ENCODE measurements at regions not wholly inside any gene's neighbourhood (a gene's known extent, or its start where the extent isn't known, plus 50 kb on each side); places are given as distances from the start of the nearest gene placed in this dataset.

DNA sequence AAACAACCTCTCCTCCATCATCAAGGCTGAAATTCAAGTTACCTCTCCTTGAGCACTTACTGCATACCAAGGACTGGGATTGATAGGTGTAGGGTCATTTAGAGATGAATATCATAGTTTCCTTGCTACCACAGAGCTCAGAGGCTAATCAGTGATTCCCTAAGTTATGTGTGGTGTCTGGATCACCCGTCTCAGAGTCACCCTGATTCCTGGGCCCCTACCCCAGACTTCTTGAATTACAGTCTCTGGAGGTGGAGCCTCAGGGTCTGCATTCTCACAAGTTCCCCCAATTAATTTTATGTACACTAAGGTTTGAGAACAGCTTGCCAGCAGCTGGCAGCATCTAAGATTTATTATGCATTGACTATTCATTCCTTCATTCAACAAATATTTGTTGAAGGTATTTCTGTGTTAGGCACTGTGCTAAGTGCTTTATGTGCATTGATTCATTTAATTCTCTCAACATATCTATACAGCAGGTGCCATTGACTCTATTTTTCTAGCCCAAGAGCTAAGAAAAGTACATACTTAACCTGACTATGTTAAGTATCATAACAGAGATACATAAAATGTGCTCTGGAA, 182.9 kb upstream of the FGGY start:
- Histone ChIP-seq H3K9me3 (ENCODE audit: low read depth, low read length) (no peaks in the 10 kb centered on the region), H3K4me2 (ENCODE audit: insufficient read depth, low read length) (no peak overlapping the region), H3K79me2 (ENCODE audit: insufficient read depth, low read length) (no peaks in the 10 kb centered on the region), H3K4me3 (ENCODE audit: insufficient read depth, low read length) (no peak overlapping the region), H4K20me1 (ENCODE audit: insufficient read depth, low read length) (no peaks in the 10 kb centered on the region), H2AFZ (ENCODE audit: low read length) (no peak overlapping the region), H3K27me3 (ENCODE audit: insufficient read depth, low read length) (no peaks in the 10 kb centered on the region), H3K27ac (ENCODE audit: low read depth, low read length) (no peak overlapping the region), H3K4me1 (ENCODE audit: insufficient read depth, low read length) (peaks cover 13% of the 10 kb centered on the region), H3K36me3 (ENCODE audit: insufficient read depth, low read length) (no peaks in the 10 kb centered on the region)
- DNase-seq (ENCODE audit: insufficient read length, low spot score, missing footprints): no peak
- TF ChIP-seq, protein P1, sequence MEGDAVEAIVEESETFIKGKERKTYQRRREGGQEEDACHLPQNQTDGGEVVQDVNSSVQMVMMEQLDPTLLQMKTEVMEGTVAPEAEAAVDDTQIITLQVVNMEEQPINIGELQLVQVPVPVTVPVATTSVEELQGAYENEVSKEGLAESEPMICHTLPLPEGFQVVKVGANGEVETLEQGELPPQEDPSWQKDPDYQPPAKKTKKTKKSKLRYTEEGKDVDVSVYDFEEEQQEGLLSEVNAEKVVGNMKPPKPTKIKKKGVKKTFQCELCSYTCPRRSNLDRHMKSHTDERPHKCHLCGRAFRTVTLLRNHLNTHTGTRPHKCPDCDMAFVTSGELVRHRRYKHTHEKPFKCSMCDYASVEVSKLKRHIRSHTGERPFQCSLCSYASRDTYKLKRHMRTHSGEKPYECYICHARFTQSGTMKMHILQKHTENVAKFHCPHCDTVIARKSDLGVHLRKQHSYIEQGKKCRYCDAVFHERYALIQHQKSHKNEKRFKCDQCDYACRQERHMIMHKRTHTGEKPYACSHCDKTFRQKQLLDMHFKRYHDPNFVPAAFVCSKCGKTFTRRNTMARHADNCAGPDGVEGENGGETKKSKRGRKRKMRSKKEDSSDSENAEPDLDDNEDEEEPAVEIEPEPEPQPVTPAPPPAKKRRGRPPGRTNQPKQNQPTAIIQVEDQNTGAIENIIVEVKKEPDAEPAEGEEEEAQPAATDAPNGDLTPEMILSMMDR (IDR thresholded peaks at IDR 0.05; ENCODE audit: extremely low read depth, low read depth, low read length): no peak

DNA sequence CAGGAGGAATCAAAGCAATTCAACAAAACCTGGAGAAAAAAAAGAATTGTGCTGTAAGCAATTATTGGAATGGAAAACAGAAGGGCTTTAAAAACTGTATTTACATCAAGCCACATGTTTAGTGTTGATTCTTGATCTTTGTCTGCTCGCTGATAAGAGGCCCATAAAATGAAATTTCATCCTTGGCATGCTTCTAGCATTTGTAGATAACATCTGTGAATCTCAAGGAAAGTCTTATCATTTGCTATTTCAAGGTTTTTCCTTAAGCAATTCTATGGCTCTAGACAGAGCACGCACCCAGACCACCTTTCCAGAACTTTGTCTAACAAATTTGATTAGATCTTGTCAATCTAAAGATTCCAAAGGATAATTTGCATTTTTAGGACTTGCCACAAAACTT, 181.0 kb upstream of the FGGY start:
- Histone ChIP-seq H4K20me1 (ENCODE audit: insufficient read depth, low read length) (no peaks in the 10 kb centered on the region), H3K27me3 (ENCODE audit: insufficient read depth, low read length) (no peaks in the 10 kb centered on the region), H3K36me3 (ENCODE audit: insufficient read depth, low read length) (no peaks in the 10 kb centered on the region), H3K27ac (ENCODE audit: low read depth, low read length) (no peak overlapping the region), H3K4me2 (ENCODE audit: insufficient read depth, low read length) (no peak overlapping the region), H3K9me3 (ENCODE audit: low read depth, low read length) (no peaks in the 10 kb centered on the region), H3K4me3 (ENCODE audit: insufficient read depth, low read length) (no peak overlapping the region), H2AFZ (ENCODE audit: low read length) (no peak overlapping the region), H3K4me1 (ENCODE audit: insufficient read depth, low read length) (peaks cover 13% of the 10 kb centered on the region), H3K79me2 (ENCODE audit: insufficient read depth, low read length) (no peaks in the 10 kb centered on the region)
- DNase-seq (ENCODE audit: insufficient read length, low spot score, missing footprints): no peak
- TF ChIP-seq, protein P1 (IDR thresholded peaks at IDR 0.05; ENCODE audit: extremely low read depth, low read depth, low read length): no peak

DNA sequence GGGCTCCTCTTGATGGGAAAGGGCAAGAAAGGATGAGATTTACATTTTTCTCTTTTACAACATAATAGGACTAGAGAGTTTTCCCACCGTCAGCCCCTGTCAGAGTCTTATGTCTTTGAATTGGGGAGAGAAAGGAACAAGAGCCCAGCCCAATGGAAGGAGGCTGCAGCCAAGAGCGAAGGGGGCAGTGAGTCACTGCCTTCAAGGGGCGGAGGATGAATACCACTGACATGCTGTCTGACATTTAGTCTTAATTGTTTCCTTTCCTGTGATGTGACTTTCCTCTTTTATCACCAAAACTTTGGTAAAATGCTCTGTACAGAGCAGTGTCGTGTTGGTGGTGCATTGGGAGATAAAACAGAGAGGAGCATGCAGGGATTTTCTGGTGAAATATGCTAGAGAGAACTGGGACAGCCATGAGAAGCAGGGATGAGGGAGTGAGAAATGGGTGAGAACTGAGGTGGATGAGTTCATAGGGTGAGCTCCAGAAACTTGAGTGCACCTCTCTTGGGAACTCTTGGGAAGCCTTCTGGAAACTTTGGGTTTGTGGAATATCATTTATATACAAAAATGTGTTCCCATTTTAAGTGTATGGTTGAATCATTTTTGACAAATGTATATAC, 179.9 kb upstream of the FGGY start:
- peaks cover 13% of the 10 kb centered on the region for H3K4me1 ChIP-seq (ENCODE audit: insufficient read depth, low read length)
- no peaks in the 10 kb centered on the region for H3K36me3 ChIP-seq (ENCODE audit: insufficient read depth, low read length)
- peak overlapping the region; percentile 15 for H3K4me3 ChIP-seq (ENCODE audit: insufficient read depth, low read length)
- no peaks in the 10 kb centered on the region for H3K9me3 ChIP-seq (ENCODE audit: low read depth, low read length)
- no peaks in the 10 kb centered on the region for H4K20me1 ChIP-seq (ENCODE audit: insufficient read depth, low read length)
- H3K79me2 ChIP-seq (ENCODE audit: insufficient read depth, low read length): no peaks in the 10 kb centered on the region
- peak overlapping the region; percentile 37 for H3K27ac ChIP-seq (ENCODE audit: low read depth, low read length)
- H2AFZ ChIP-seq (ENCODE audit: low read length): peak overlapping the region; percentile 83
- peak overlapping the region; percentile 71 for H3K4me2 ChIP-seq (ENCODE audit: insufficient read depth, low read length)
- peak; percentile 78 for DNase-seq (ENCODE audit: insufficient read length, low spot score, missing footprints)
- TF ChIP-seq, protein P1 (IDR thresholded peaks at IDR 0.05; ENCODE audit: extremely low read depth, low read depth, low read length): no peak
- H3K27me3 ChIP-seq (ENCODE audit: insufficient read depth, low read length): no peaks in the 10 kb centered on the region

DNA sequence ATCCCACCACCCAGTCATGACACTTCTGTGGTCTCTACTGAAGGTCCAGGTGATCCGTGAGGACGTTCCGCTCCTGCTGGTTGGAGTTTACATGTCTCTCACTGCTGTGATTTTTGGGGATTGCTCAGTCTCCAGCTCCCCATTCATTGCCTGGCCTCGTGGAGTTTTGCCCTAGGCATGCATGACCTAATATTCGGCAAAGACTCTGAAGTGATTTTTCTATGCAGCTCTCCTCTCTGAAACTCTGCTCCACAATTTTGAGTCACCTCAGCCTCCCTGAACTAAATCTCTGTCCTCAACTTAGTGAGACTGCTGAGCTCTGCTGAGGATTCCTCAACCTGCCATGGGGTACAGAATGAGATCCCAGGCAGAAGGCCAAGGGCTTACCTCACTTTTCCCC, 174.4 kb upstream of the FGGY start:
- Histone ChIP-seq H3K79me2 (ENCODE audit: insufficient read depth, low read length) (no peaks in the 10 kb centered on the region), H3K36me3 (ENCODE audit: insufficient read depth, low read length) (no peaks in the 10 kb centered on the region), H3K27me3 (ENCODE audit: insufficient read depth, low read length) (no peaks in the 10 kb centered on the region), H3K9me3 (ENCODE audit: low read depth, low read length) (no peaks in the 10 kb centered on the region), H3K27ac (ENCODE audit: low read depth, low read length) (peak overlapping the region; percentile 54), H4K20me1 (ENCODE audit: insufficient read depth, low read length) (no peaks in the 10 kb centered on the region), H3K4me2 (ENCODE audit: insufficient read depth, low read length) (no peak overlapping the region), H3K4me3 (ENCODE audit: insufficient read depth, low read length) (no peak overlapping the region), H2AFZ (ENCODE audit: low read length) (no peak overlapping the region), H3K4me1 (ENCODE audit: insufficient read depth, low read length) (peaks cover 39% of the 10 kb centered on the region)
- TF ChIP-seq, protein P1 (IDR thresholded peaks at IDR 0.05; ENCODE audit: extremely low read depth, low read depth, low read length): no peak
- DNase-seq (ENCODE audit: insufficient read length, low spot score, missing footprints): no peak

All from osteoblast (primary cell).